ENCODE measurements at regions not wholly inside any gene's neighbourhood (a gene's known extent, or its start where the extent isn't known, plus 50 kb on each side); places are given as distances from the start of the nearest gene placed in this dataset.

GRCh38 chr6:747921-748320 is 55.0 kb upstream of the EXOC2 start:
- no peak for FAIRE-seq
- no peak for TF ChIP-seq CTCF (IDR thresholded peaks at IDR 0.05; ENCODE audit: insufficient read depth, missing control alignments)
- DNase-seq (ENCODE audit: insufficient read length, low spot score) = no peak

- FAIRE-seq = no peak
Observed at GRCh38 chr6:747028-747427, 54.1 kb upstream of the EXOC2 start.

GRCh38 chr6:744666-745353 is 51.9 kb upstream of the EXOC2 start:
- FAIRE-seq (no peak), DNase-seq (ENCODE audit: insufficient read length, low spot score) (no peak)
- TF ChIP-seq CTCF (IDR thresholded peaks at IDR 0.05; ENCODE audit: insufficient read depth, missing control alignments) = no peak

More at GRCh38 chr6:747028-747427, 54.1 kb upstream of the EXOC2 start:
- DNase-seq (ENCODE audit: insufficient read length, low spot score) = no peak
- TF ChIP-seq CTCF (IDR thresholded peaks at IDR 0.05; ENCODE audit: insufficient read depth, missing control alignments) = no peak

GRCh38 chr6:743320-744096 is 50.6 kb upstream of the EXOC2 start:
- no peak for FAIRE-seq
- no peak for TF ChIP-seq CTCF (IDR thresholded peaks at IDR 0.05; ENCODE audit: insufficient read depth, missing control alignments)
- no peak for DNase-seq (ENCODE audit: insufficient read length, low spot score)
